ENCODE measurements at regions not wholly inside any gene's neighbourhood (a gene's known extent, or its start where the extent isn't known, plus 50 kb on each side); places are given as distances from the start of the nearest gene placed in this dataset.

GRCh38 chr7:46989247-46989646, 592.7 kb downstream of the TNS3 start:
- DNase-seq, result no peak

- no peak for DNase-seq
These were observed 599.0 kb downstream of the TNS3 start for GRCh38 chr7:46982928-46983327.

GRCh38 chr7:46979439-46979838, 602.5 kb downstream of the TNS3 start:
- DNase-seq, result no peak

GRCh38 chr7:46975493-46975892, 606.4 kb downstream of the TNS3 start:
- DNase-seq, result no peak

GRCh38 chr7:46972205-46972604, 609.7 kb downstream of the TNS3 start:
- no peak for DNase-seq

GRCh38 chr7:46970476-46970875, 611.4 kb downstream of the TNS3 start:
- DNase-seq, result no peak

GRCh38 chr7:46970131-46970430, 611.8 kb downstream of the TNS3 start:
- DNase-seq, result no peak

- DNase-seq, result no peak
These were observed 612.4 kb downstream of the TNS3 start for GRCh38 chr7:46969303-46970130.

- no peak for DNase-seq
These were observed 613.9 kb downstream of the TNS3 start for GRCh38 chr7:46968003-46968402.

- no peak for DNase-seq
These were observed 618.2 kb downstream of the TNS3 start for GRCh38 chr7:46963719-46964118.

- DNase-seq, result no peak
These were observed 620.9 kb downstream of the TNS3 start for GRCh38 chr7:46960970-46961369.

- no peak for DNase-seq
These were observed 624.7 kb downstream of the TNS3 start for GRCh38 chr7:46957195-46957594.

- DNase-seq, result no peak
These were observed 626.4 kb downstream of the TNS3 start for GRCh38 chr7:46955531-46955930.

- no peak for DNase-seq
These were observed 627.7 kb downstream of the TNS3 start for GRCh38 chr7:46954181-46954580.

GRCh38 chr7:46953008-46953407, 628.9 kb downstream of the TNS3 start:
- DNase-seq, result no peak

- no peak for DNase-seq
These were observed 632.5 kb downstream of the TNS3 start for GRCh38 chr7:46949270-46949931.

GRCh38 chr7:46948716-46949115, 633.2 kb downstream of the TNS3 start:
- no peak for DNase-seq

GRCh38 chr7:46945328-46945727, 636.6 kb downstream of the TNS3 start:
- DNase-seq, result no peak

GRCh38 chr7:46943996-46944395, 637.9 kb downstream of the TNS3 start:
- DNase-seq, result no peak

GRCh38 chr7:46942574-46942973, 639.3 kb downstream of the TNS3 start:
- no peak for DNase-seq

GRCh38 chr7:46940178-46940577, 641.7 kb downstream of the TNS3 start:
- no peak for DNase-seq

- DNase-seq, result no peak
These were observed 642.4 kb downstream of the TNS3 start for GRCh38 chr7:46939558-46939957.

- DNase-seq, result no peak
These were observed 642.8 kb downstream of the TNS3 start for GRCh38 chr7:46939089-46939488.

GRCh38 chr7:46937826-46938225, 644.1 kb downstream of the TNS3 start:
- no peak for DNase-seq

Measured in muscle of arm (tissue), 1 donor.